Thymus (tissue), 11 donors: ENCODE measurements at regions not wholly inside any gene's neighbourhood (a gene's known extent, or its start where the extent isn't known, plus 50 kb on each side); places are given as distances from the start of the nearest gene placed in this dataset.

Experiments
- DNase-seq, 9 donors: peaks; one replicate each; pipeline ENCODE4 v3.0.0-alpha.2; 2013; ENCODE audit warnings: low spot score in 9 of 9, low read depth in 6 of 9, missing footprints in 1 of 9
- H3K27ac ChIP-seq, 2 donors: one replicate each; pipeline ENCODE4 v1.5.1; 2013; ENCODE audit warnings: control low read depth in 1 of 2, low read depth in 1 of 2, low read length in 1 of 2, mild to moderate bottlenecking in 1 of 2, moderate library complexity in 1 of 2
- H3K27me3 ChIP-seq, 2 donors: one replicate each; pipeline ENCODE4 v1.5.1; 2013; ENCODE audit warnings: low read length in 1 of 2; ENCODE audit not compliant: control insufficient read depth in 2 of 2, insufficient read depth in 1 of 2
- H3K36me3 ChIP-seq, 2 donors: one replicate each; pipeline ENCODE4 v1.5.1; 2013; ENCODE audit warnings: low read length in 1 of 2, mild to moderate bottlenecking in 1 of 2, moderate library complexity in 1 of 2; ENCODE audit not compliant: control insufficient read depth in 2 of 2, insufficient read depth in 2 of 2
- H3K4me1 ChIP-seq, 2 donors: one replicate each; pipeline ENCODE4 v1.5.1; 2013; ENCODE audit warnings: low read length in 2 of 2; ENCODE audit not compliant: control insufficient read depth in 2 of 2, insufficient read depth in 2 of 2
- H3K4me3 ChIP-seq, 2 donors: one replicate each; pipeline ENCODE4 v1.5.1; 2013; ENCODE audit warnings: low read length in 2 of 2, control low read depth in 1 of 2, mild to moderate bottlenecking in 1 of 2
- H3K9me3 ChIP-seq, 2 donors: one replicate each; pipeline ENCODE4 v1.5.1; 2013; ENCODE audit warnings: low read length in 1 of 2, mild to moderate bottlenecking in 1 of 2; ENCODE audit not compliant: control insufficient read depth in 2 of 2, insufficient read depth in 1 of 2
- WGBS: extraction: QIAGEN DNeasy Blood & Tissue Kit; methylation state at CpG from one replicate; pipeline ENCODE4 v1.1.7; 2013; 5-methylcytosine and 5-hydroxymethylcytosine counted together
- donor health status: healthy.

DNA sequence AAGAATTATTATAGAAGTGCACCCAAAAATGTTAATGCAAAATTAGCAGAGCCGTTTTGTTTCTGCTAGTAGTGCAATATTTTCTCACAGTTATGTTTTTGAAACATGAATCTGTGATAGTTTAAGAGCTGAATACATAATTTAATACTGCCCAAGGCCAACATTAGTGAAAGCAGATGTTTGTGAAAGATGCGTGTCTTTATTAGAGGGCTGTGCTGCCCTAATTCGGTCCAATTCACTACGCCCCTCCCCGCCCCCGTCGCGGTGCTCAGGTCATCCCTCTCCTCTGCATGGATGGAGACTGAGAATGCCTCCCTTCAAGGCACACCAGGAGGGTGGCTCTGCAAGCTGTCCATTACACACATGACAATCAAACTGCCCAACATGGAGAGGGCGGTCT is 172.0 kb downstream of the TEX36 start:
- Histone ChIP-seq H3K36me3 (no peaks in the 10 kb centered on the region), H3K9me3 (no peaks in the 10 kb centered on the region), H3K4me3 (no peak overlapping the region), H3K27me3 (no peaks in the 10 kb centered on the region), H3K4me1 (no peaks in the 10 kb centered on the region), H3K27ac (no peak overlapping the region)
- no peak for DNase-seq
- WGBS, result 94% methylated on average over 9 of the region's 9 CpGs

GRCh38 chr10:125505648-125506047 is 177.3 kb downstream of the TEX36 start:
- Histone ChIP-seq H3K27me3 (no peaks in the 10 kb centered on the region), H3K9me3 (no peaks in the 10 kb centered on the region), H3K36me3 (no peaks in the 10 kb centered on the region), H3K27ac (no peak overlapping the region), H3K4me1 (no peaks in the 10 kb centered on the region), H3K4me3 (no peak overlapping the region)
- WGBS, result 79% methylated on average over 3 of the region's 3 CpGs
- DNase-seq, result no peak

- H3K27me3 ChIP-seq, result no peaks in the 10 kb centered on the region
- no peak overlapping the region for H3K27ac ChIP-seq
- H3K4me1 ChIP-seq, result no peaks in the 10 kb centered on the region
- no peaks in the 10 kb centered on the region for H3K36me3 ChIP-seq
- WGBS, result 90% methylated on average over 8 of the region's 8 CpGs
- H3K9me3 ChIP-seq, result no peaks in the 10 kb centered on the region
- H3K4me3 ChIP-seq, result no peak overlapping the region
- DNase-seq, result no peak
Measured at GRCh38 chr10:125502276-125502675, 180.7 kb downstream of the TEX36 start.

DNA sequence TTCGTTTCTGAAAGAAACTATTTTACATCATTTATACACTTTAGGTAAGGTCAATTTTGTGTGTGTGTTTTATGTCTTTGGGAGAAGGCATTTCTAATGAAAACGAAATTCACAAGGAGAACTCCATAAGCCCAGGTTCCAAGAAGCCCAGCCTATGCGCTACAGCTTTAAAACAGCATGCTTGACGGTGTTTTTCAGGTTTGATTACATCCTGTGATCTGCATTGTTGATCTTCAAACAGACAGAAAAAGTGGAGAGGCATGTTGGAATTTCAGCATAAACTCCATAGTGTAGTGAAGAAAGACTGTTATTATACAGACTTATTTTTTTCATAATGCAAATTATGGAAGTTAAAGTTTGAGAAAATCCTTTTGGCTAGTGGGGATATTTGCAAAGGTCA is 187.6 kb downstream of the TEX36 start:
- H3K9me3 ChIP-seq, result no peaks in the 10 kb centered on the region
- H3K27ac ChIP-seq, result no peak overlapping the region
- no peaks in the 10 kb centered on the region for H3K4me1 ChIP-seq
- H3K27me3 ChIP-seq, result no peaks in the 10 kb centered on the region
- H3K4me3 ChIP-seq, result no peak overlapping the region
- WGBS, result 90% methylated on average over 4 of the region's 4 CpGs
- H3K36me3 ChIP-seq, result no peaks in the 10 kb centered on the region
- no peak for DNase-seq

DNA sequence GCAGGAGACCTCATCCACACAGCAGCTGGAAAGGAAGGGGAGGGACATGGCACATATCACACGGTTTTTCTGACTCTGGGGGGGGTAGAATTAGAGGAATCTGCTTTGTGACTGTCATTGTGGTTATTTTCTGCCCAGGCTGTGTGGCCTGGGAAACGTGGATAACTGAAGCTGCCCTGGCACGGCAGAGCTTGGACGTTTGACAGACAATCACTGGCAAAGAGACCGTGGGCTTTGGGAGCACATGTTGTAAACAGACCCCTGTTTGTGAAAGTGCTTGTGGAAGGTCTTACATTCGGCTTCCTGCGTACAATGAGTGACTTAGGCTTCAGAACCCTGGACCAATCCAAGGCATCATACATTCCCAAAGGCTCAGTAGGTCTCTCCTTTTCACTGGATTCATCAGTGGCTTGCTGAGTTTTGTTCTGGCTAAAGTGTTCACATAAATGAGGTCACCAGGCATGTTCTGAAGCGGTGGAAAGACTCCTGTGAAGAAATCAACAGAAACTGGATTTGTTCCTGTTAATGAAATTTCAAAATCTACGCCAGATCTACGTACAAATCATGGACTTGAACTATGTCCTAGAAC is 188.2 kb downstream of the TEX36 start:
- DNase-seq, result no peak
- no peak overlapping the region for H3K4me3 ChIP-seq
- H3K9me3 ChIP-seq, result no peaks in the 10 kb centered on the region
- no peaks in the 10 kb centered on the region for H3K4me1 ChIP-seq
- no peaks in the 10 kb centered on the region for H3K36me3 ChIP-seq
- H3K27ac ChIP-seq, result no peak overlapping the region
- 78% methylated on average over 10 of the region's 10 CpGs for WGBS
- no peaks in the 10 kb centered on the region for H3K27me3 ChIP-seq

DNA sequence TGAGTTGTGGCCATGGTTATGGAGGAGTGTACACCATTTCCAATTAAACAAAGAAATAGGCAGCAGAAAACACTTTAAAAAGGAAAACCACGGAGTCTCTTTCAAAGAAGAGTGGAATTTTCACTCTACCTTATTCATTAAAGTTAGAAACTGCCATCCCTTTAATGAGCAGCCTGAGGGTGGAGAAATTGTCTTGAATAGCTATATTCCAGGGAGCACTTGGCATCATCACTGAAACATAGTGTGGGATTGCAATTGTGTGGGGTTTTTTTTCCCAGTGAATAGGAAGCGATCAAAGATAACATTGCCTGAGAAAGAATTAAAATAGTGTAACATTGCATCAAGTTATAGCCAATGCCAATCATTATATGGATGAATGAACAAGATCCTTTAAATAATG is 191.6 kb downstream of the TEX36 start:
- Histone ChIP-seq H3K9me3 (no peaks in the 10 kb centered on the region), H3K4me1 (no peaks in the 10 kb centered on the region), H3K27ac (no peak overlapping the region), H3K27me3 (no peaks in the 10 kb centered on the region), H3K4me3 (no peak overlapping the region), H3K36me3 (no peaks in the 10 kb centered on the region)
- DNase-seq, result no peak
- WGBS, result 95% methylated on average over 2 of the region's 2 CpGs

DNA sequence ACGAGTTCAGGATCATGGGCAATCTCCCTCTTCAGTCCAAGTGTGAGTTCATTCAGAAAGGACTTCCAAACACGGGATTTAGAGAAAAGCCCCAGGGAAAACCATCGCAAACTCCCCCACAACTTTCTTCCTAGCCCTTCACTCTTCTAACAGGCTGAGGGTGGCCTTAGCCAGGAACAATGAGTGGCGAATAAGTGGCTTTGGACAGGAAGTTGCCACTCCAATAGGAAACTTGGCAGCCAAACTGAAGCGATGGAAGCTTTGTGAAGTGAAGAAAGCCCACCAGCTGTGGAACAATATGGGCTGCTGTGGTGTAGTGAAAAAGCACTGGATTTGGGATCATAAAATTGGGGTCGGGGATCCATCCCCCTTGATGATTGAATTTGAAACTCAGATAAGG is 193.2 kb downstream of the TEX36 start:
- H3K9me3 ChIP-seq, result no peaks in the 10 kb centered on the region
- H3K27me3 ChIP-seq, result no peaks in the 10 kb centered on the region
- WGBS, result 42% methylated on average over 6 of the region's 6 CpGs
- H3K4me3 ChIP-seq, result no peak overlapping the region
- no peak for DNase-seq
- no peak overlapping the region for H3K27ac ChIP-seq
- H3K36me3 ChIP-seq, result no peaks in the 10 kb centered on the region
- H3K4me1 ChIP-seq, result no peaks in the 10 kb centered on the region

GRCh38 chr10:125485665-125486064 is 197.3 kb downstream of the TEX36 start:
- no peak overlapping the region for H3K27ac ChIP-seq
- no peak for DNase-seq
- H3K4me1 ChIP-seq, result no peaks in the 10 kb centered on the region
- H3K36me3 ChIP-seq, result no peaks in the 10 kb centered on the region
- WGBS, result 78% methylated on average over 4 of the region's 4 CpGs
- H3K27me3 ChIP-seq, result no peaks in the 10 kb centered on the region
- H3K4me3 ChIP-seq, result no peak overlapping the region
- no peaks in the 10 kb centered on the region for H3K9me3 ChIP-seq

DNA sequence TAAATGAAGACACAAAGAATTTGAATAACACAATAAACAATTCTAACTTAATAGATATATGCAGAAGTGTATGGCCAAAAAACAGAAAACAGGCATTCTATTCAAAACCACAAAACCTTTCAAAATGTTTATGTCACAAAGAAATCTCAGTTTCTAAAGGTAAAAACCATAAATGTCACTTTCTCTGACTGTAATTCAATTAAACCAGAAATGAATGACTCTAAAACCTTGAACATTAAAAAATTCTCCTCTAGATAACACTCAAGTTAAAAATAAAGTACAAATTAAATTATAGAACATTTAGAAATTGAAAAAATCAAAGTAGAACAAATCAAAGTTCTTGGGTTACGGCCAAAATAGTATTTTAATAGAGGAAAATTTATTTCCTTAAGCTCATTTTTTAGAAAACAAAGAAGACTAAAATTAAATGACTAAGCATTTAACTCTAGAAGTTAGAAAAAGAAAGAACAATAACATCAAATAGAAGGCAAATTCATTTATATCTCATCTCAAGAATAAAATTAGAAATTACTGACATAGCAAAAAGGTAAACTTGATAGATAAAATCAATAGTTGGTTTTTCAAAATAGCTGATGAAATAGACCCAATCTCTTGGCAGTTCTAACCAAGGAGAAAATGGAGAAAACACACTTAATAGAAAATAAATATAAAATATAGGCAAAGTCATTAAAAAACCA is 198.8 kb downstream of the TEX36 start:
- no peaks in the 10 kb centered on the region for H3K4me1 ChIP-seq
- H3K27me3 ChIP-seq, result no peaks in the 10 kb centered on the region
- H3K27ac ChIP-seq, result no peak overlapping the region
- WGBS, result 97% methylated on average over 1 of the region's 1 CpG
- no peak overlapping the region for H3K4me3 ChIP-seq
- no peaks in the 10 kb centered on the region for H3K36me3 ChIP-seq
- DNase-seq, result no peak
- no peaks in the 10 kb centered on the region for H3K9me3 ChIP-seq
